WERI-Rb-1 (cell line): ENCODE measurements at regions not wholly inside any gene's neighbourhood (a gene's known extent, or its start where the extent isn't known, plus 50 kb on each side); places are given as distances from the start of the nearest gene placed in this dataset.

Source experiments
- DNase-seq: peaks from one replicate; pipeline ENCODE4 v3.0.0-alpha.2; 2020
- H3K27ac ChIP-seq: fragments of 250-450 bp; sonication (Bioruptor Pico); 2 replicates; pipeline ENCODE4 v1.5.1; 2020; ENCODE audit warnings: mild to moderate bottlenecking, moderate library complexity
- H3K27me3 ChIP-seq: fragments of 250-450 bp; sonication (Bioruptor Pico); 2 replicates; pipeline ENCODE4 v1.5.1; 2021; ENCODE audit warnings: mild to moderate bottlenecking, low read depth, moderate library complexity; ENCODE audit not compliant: insufficient read depth, severe bottlenecking
- H3K36me3 ChIP-seq: fragments of 250-450 bp; sonication (Bioruptor Pico); 2 replicates; pipeline ENCODE4 v1.5.1; 2020; ENCODE audit warnings: mild to moderate bottlenecking, moderate library complexity
- H3K4me3 ChIP-seq: 2 replicates; pipeline ENCODE4 v1.5.1; 2011; ENCODE audit warnings: low read depth, mild to moderate bottlenecking, control low read depth, low read length
- H3K9me3 ChIP-seq: fragments of 250-450 bp; sonication (Bioruptor Pico); 2 replicates; pipeline ENCODE4 v1.5.1; 2021; ENCODE audit warnings: mild to moderate bottlenecking, moderate library complexity; ENCODE audit not compliant: severe bottlenecking
- CTCF ChIP-seq: IDR thresholded peaks from 2 replicates; pipeline ENCODE4 v1.5.1; 2011; ENCODE audit warnings: low read depth, mild to moderate bottlenecking, control low read depth, inconsistent platforms, low read length

- DNase-seq: no peak
- no peaks in the 10 kb centered on the region for H3K27me3 ChIP-seq
- H3K36me3 ChIP-seq: no peaks in the 10 kb centered on the region
- H3K9me3 ChIP-seq: no peaks in the 10 kb centered on the region
- no peak for TF ChIP-seq CTCF
- H3K4me3 ChIP-seq: no peak overlapping the region
- H3K27ac ChIP-seq: no peak overlapping the region
Observed at GRCh38 chr12:67202011-67202677, 67.0 kb upstream of the CAND1 start.

GRCh38 chr12:67202678-67203012 is 66.5 kb upstream of the CAND1 start:
- no peaks in the 10 kb centered on the region for H3K27me3 ChIP-seq
- H3K4me3 ChIP-seq: no peak overlapping the region
- no peak for DNase-seq
- no peak overlapping the region for H3K27ac ChIP-seq
- H3K9me3 ChIP-seq: no peaks in the 10 kb centered on the region
- H3K36me3 ChIP-seq: no peaks in the 10 kb centered on the region
- TF ChIP-seq CTCF: no peak

GRCh38 chr12:67208281-67209067 is 60.7 kb upstream of the CAND1 start:
- TF ChIP-seq CTCF: no peak
- H3K4me3 ChIP-seq: no peak overlapping the region
- no peak for DNase-seq
- H3K9me3 ChIP-seq: no peaks in the 10 kb centered on the region
- no peaks in the 10 kb centered on the region for H3K36me3 ChIP-seq
- H3K27me3 ChIP-seq: no peaks in the 10 kb centered on the region
- H3K27ac ChIP-seq: no peak overlapping the region

GRCh38 chr12:67211029-67211428 is 58.1 kb upstream of the CAND1 start:
- Histone ChIP-seq H3K27ac (no peak overlapping the region), H3K27me3 (no peaks in the 10 kb centered on the region), H3K36me3 (no peaks in the 10 kb centered on the region), H3K9me3 (no peaks in the 10 kb centered on the region), H3K4me3 (no peak overlapping the region)
- no peak for TF ChIP-seq CTCF
- no peak for DNase-seq

GRCh38 chr12:67211494-67211893 is 57.7 kb upstream of the CAND1 start:
- TF ChIP-seq CTCF: no peak
- Histone ChIP-seq H3K36me3 (no peaks in the 10 kb centered on the region), H3K27ac (no peak overlapping the region), H3K27me3 (no peaks in the 10 kb centered on the region), H3K4me3 (no peak overlapping the region), H3K9me3 (no peaks in the 10 kb centered on the region)
- no peak for DNase-seq
